ENCODE measurements at regions not wholly inside any gene's neighbourhood (a gene's known extent, or its start where the extent isn't known, plus 50 kb on each side); places are given as distances from the start of the nearest gene placed in this dataset.
A peak's percentile ranks its signal among the peaks of the same experiment; 100 is the strongest.

- DNase-seq (ENCODE audit: low read depth), result no peak
- no peak for TF ChIP-seq CTCF (IDR thresholded peaks at IDR 0.05; ENCODE audit: insufficient read depth, low read depth, low read length)
- H3K4me3 ChIP-seq (ENCODE audit: low read depth, low read length), result no peak overlapping the region
These were observed 524.4 kb downstream of the LMO7 start for GRCh38 chr13:76160506-76160905.

GRCh38 chr13:76157926-76158325 is 521.8 kb downstream of the LMO7 start:
- DNase-seq (ENCODE audit: low read depth), result no peak
- H3K4me3 ChIP-seq (ENCODE audit: low read depth, low read length), result no peak overlapping the region
- no peak for TF ChIP-seq CTCF (IDR thresholded peaks at IDR 0.05; ENCODE audit: insufficient read depth, low read depth, low read length)

GRCh38 chr13:76153239-76153638 is 517.1 kb downstream of the LMO7 start:
- TF ChIP-seq CTCF (IDR thresholded peaks at IDR 0.05; ENCODE audit: insufficient read depth, low read depth, low read length), result no peak
- no peak overlapping the region for H3K4me3 ChIP-seq (ENCODE audit: low read depth, low read length)
- no peak for DNase-seq (ENCODE audit: low read depth)

GRCh38 chr13:76148926-76149325 is 512.8 kb downstream of the LMO7 start:
- TF ChIP-seq CTCF (IDR thresholded peaks at IDR 0.05; ENCODE audit: insufficient read depth, low read depth, low read length), result no peak
- DNase-seq (ENCODE audit: low read depth), result peak; percentile 24
- H3K4me3 ChIP-seq (ENCODE audit: low read depth, low read length), result no peak overlapping the region

GRCh38 chr13:76148374-76148773 is 512.2 kb downstream of the LMO7 start:
- DNase-seq (ENCODE audit: low read depth), result no peak
- H3K4me3 ChIP-seq (ENCODE audit: low read depth, low read length), result no peak overlapping the region
- TF ChIP-seq CTCF (IDR thresholded peaks at IDR 0.05; ENCODE audit: insufficient read depth, low read depth, low read length), result no peak

GRCh38 chr13:76132532-76132931 is 496.4 kb downstream of the LMO7 start:
- no peak for DNase-seq (ENCODE audit: low read depth)
- H3K4me3 ChIP-seq (ENCODE audit: low read depth, low read length), result no peak overlapping the region
- no peak for TF ChIP-seq CTCF (IDR thresholded peaks at IDR 0.05; ENCODE audit: insufficient read depth, low read depth, low read length)

GRCh38 chr13:76131551-76131950 is 495.4 kb downstream of the LMO7 start:
- no peak for DNase-seq (ENCODE audit: low read depth)

More at GRCh38 chr13:76131551-76131950, 495.4 kb downstream of the LMO7 start:
- H3K4me3 ChIP-seq (ENCODE audit: low read depth, low read length), result no peak overlapping the region
- no peak for TF ChIP-seq CTCF (IDR thresholded peaks at IDR 0.05; ENCODE audit: insufficient read depth, low read depth, low read length)
